Effector memory CD4-positive, alpha-beta T cell (primary cell): ENCODE measurements at regions not wholly inside any gene's neighbourhood (a gene's known extent, or its start where the extent isn't known, plus 50 kb on each side); places are given as distances from the start of the nearest gene placed in this dataset.

Experiments used
- DNase-seq, 3 donors: peaks; one replicate each; pipeline ENCODE4 v3.0.0-alpha.2; 2020
- H3K27ac ChIP-seq: 2 replicates; pipeline ENCODE4 v1.7.0; 2013; ENCODE audit warnings: mild to moderate bottlenecking, low read length, moderate library complexity; ENCODE audit not compliant: insufficient read depth, poor library complexity, severe bottlenecking
- H3K27me3 ChIP-seq: replicated peaks from 2 replicates; pipeline ENCODE4 v1.7.0; 2013; ENCODE audit warnings: mild to moderate bottlenecking, low read length; ENCODE audit not compliant: insufficient read depth, control insufficient read depth, poor library complexity, severe bottlenecking
- H3K36me3 ChIP-seq: 2 replicates; pipeline ENCODE4 v1.7.0; 2013; ENCODE audit warnings: mild to moderate bottlenecking, low read length, moderate library complexity; ENCODE audit not compliant: control insufficient read depth, insufficient read depth
- H3K4me1 ChIP-seq: 2 replicates; pipeline ENCODE4 v1.7.0; 2013; ENCODE audit warnings: low read length, mild to moderate bottlenecking; ENCODE audit not compliant: control insufficient read depth, insufficient read depth, poor library complexity, severe bottlenecking
- H3K4me3 ChIP-seq: 2 replicates; pipeline ENCODE4 v1.7.0; 2013; ENCODE audit warnings: low read length, low read depth, mild to moderate bottlenecking; ENCODE audit not compliant: insufficient read depth, poor library complexity, severe bottlenecking
- H3K9me3 ChIP-seq: 2 replicates; pipeline ENCODE4 v1.7.0; 2013; ENCODE audit warnings: mild to moderate bottlenecking, low read length, moderate library complexity; ENCODE audit not compliant: control insufficient read depth

DNA sequence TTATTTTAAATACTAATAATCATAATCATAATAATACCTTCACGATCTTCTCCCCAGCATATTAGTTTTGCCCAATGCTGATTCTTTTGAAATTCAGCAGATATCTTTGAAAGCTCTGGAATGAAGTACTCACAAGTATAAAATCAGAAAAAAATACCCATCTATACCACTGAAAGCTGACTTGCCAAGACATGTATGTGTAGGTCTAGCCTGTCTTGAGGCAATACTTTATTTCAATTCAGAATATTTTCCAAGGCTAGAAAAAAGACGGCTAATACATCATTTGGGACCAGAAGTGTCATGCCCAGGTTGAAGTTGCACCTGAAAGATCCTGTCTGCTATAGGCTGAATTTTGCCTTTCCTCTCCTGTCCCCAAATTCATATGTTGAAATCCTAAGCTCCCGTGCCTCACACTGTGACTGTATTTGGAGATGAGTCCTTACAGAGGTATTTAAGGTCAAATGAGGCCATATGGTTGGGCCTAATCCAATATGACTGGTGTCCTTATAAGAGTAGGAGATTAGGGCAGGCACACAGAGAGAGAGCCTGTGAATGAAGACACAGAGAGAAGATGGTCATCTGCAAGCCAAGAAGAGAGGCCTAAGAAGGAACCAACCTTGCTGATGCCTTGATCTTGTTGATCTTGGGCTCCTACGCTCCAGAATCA, 255.9 kb upstream of the CMC1 start:
- no peaks in the 10 kb centered on the region for H3K9me3 ChIP-seq
- H3K27me3 ChIP-seq, result no peaks in the 10 kb centered on the region
- H3K27ac ChIP-seq, result no peak overlapping the region
- no peak for DNase-seq
- no peak overlapping the region for H3K4me3 ChIP-seq
- H3K4me1 ChIP-seq, result no peaks in the 10 kb centered on the region
- no peaks in the 10 kb centered on the region for H3K36me3 ChIP-seq

DNA sequence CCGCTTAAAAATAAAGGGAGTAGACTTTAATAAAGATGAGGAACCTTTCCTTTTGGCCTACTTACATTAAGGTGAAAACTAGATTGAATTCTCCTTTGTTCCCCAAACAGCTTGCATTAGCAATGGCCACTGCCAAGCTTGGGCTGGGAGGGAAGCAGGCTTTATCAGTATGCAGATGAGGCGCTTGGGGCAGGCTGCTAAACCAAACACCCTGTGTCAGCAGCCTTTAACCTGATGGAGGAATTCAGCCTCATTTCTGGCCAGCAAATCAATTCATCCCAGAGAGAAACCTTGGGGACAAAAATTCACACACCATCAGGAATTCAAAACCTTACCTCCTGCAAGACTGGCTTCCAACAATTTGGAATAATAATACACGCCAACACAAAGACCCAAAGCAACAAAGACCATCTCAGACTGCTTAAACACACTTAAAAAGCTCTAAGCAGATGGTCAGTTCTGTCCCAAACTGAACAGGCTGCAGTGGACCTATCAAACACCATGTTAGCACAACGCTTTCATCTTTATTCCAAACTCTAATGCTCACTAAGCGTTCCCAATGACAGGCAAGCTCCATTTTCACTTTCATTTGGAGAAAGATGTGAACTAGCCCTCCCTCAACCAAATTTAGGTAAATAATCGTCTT, 255.1 kb upstream of the CMC1 start:
- Histone ChIP-seq H3K9me3 (no peaks in the 10 kb centered on the region), H3K27ac (no peak overlapping the region), H3K36me3 (no peaks in the 10 kb centered on the region), H3K4me1 (no peaks in the 10 kb centered on the region), H3K4me3 (no peak overlapping the region), H3K27me3 (no peaks in the 10 kb centered on the region)
- no peak for DNase-seq

DNA sequence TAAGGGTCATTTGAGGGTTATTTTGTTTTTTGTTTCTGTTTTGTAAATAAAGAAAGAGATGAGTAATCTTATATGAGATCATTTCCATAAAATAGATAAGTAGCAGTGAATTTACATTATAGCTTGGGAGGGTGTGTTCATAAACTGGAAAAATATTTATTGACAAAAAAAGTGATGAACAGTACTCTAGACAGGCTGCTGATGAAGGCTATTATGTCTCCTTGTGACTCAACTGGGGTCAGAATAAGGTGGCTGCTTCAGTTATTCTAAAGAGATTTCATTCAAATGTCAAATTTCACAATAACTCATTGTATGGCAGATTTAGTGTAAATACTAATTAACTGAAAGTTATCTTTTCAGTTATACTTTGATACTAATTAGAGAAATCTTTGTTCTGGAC, 251.1 kb upstream of the CMC1 start:
- DNase-seq, result no peak
- no peaks in the 10 kb centered on the region for H3K27me3 ChIP-seq
- H3K27ac ChIP-seq, result no peak overlapping the region
- H3K9me3 ChIP-seq, result no peaks in the 10 kb centered on the region
- no peaks in the 10 kb centered on the region for H3K4me1 ChIP-seq
- H3K36me3 ChIP-seq, result no peaks in the 10 kb centered on the region
- H3K4me3 ChIP-seq, result no peak overlapping the region

DNA sequence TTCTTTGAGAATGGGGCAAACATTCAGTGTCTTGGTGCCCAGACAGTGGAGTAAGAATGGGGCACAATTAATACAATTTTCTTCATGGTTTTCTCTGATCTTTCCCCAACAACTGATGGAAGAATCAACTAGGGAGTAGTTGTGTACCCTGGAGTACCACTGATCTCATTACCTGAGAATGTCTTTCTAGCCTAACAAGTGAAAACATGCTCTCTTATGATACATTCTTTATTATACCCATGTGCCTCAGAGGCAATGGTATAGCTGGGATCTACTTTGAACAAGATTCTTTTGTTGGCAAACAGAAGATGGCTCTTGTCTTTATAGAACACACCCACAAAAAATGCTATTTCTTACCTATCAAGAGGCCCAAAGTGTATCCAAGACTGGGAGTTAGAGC, 250.6 kb upstream of the CMC1 start:
- no peak overlapping the region for H3K4me3 ChIP-seq
- no peaks in the 10 kb centered on the region for H3K27me3 ChIP-seq
- no peak for DNase-seq
- H3K4me1 ChIP-seq, result no peaks in the 10 kb centered on the region
- no peaks in the 10 kb centered on the region for H3K36me3 ChIP-seq
- H3K27ac ChIP-seq, result no peak overlapping the region
- no peaks in the 10 kb centered on the region for H3K9me3 ChIP-seq

DNA sequence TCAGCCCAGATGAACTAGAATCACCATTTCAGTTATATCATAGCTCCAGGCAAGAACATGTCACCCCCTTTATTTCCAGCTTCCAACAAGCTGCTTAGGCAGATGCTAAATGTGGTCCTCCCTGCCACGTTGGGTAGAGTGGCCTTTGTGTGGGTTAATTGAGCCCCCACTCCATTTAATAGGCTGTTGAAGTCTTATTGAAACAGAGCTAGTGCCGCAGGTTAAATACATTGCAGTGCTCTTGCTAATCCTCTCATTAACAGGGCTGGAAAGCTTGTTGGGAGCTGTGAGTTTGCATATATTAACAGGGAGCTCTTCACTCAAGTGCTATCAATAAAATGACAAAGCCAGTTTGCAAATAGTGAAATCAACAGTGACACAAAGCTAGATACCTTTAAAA, 248.4 kb upstream of the CMC1 start:
- no peaks in the 10 kb centered on the region for H3K27me3 ChIP-seq
- H3K4me1 ChIP-seq, result no peaks in the 10 kb centered on the region
- no peak overlapping the region for H3K27ac ChIP-seq
- H3K4me3 ChIP-seq, result no peak overlapping the region
- no peaks in the 10 kb centered on the region for H3K9me3 ChIP-seq
- no peak for DNase-seq
- no peaks in the 10 kb centered on the region for H3K36me3 ChIP-seq

DNA sequence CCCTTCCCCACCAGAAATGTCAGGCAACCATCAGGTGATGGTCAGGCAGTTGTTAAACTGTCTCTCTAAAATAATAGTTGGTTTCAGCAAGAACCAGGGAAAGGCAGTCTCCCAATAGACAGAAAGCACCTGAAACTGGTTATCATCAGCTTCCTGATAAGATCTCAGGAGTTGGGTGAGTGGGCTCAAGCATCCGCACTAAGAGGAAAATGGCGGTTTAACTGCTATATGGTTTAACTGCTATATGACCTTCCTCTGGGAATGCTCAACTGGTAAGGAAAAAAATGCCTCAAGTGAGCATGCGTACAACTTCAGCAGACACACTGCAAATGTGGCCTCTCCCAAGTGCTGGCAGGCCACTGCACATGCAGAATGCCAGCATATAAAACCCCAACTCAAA, 240.8 kb upstream of the CMC1 start:
- H3K9me3 ChIP-seq, result no peaks in the 10 kb centered on the region
- DNase-seq, result no peak
- no peaks in the 10 kb centered on the region for H3K4me1 ChIP-seq
- no peaks in the 10 kb centered on the region for H3K27me3 ChIP-seq
- no peaks in the 10 kb centered on the region for H3K36me3 ChIP-seq
- no peak overlapping the region for H3K4me3 ChIP-seq
- no peak overlapping the region for H3K27ac ChIP-seq

DNA sequence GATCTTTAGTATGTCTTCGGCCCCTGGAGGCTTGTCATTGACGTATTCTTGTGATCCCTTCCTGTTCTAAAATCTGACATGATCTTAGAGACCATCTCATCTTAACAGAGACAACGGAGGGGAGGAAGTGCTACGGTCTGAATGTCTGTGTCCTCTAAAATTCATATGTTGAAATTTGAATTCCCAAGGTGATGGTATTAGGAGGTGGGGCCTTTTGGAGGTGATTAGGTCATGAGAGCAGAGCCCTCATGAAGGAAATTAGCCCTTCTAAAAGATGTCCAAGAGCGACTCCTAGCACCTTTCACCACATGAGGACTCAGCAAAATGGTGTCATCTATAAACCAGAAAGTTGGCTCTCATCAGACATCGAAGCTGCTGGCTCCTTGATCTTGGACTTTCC, 233.2 kb upstream of the CMC1 start:
- Histone ChIP-seq H3K27ac (no peak overlapping the region), H3K4me3 (no peak overlapping the region), H3K9me3 (no peaks in the 10 kb centered on the region), H3K27me3 (no peaks in the 10 kb centered on the region), H3K4me1 (no peaks in the 10 kb centered on the region), H3K36me3 (no peaks in the 10 kb centered on the region)
- DNase-seq, result no peak

DNA sequence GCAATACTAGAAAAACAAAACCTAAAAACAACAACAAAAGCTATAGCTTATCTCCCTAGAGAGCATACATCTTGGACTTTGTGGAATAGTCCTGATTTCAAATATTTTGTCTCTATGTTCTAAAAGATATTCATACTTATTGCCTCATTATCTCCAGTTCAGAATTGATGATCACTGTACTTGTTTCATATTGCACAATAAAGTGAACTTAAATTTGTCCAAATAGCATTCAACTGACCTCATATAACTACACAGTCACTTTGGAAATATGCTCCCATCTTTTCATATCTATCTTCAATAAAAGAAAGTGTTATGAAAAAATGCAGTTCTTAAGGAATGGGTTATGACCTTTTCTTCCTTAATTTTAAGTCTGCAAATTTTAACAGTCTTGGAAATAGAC, 228.6 kb upstream of the CMC1 start:
- no peak for DNase-seq

DNA sequence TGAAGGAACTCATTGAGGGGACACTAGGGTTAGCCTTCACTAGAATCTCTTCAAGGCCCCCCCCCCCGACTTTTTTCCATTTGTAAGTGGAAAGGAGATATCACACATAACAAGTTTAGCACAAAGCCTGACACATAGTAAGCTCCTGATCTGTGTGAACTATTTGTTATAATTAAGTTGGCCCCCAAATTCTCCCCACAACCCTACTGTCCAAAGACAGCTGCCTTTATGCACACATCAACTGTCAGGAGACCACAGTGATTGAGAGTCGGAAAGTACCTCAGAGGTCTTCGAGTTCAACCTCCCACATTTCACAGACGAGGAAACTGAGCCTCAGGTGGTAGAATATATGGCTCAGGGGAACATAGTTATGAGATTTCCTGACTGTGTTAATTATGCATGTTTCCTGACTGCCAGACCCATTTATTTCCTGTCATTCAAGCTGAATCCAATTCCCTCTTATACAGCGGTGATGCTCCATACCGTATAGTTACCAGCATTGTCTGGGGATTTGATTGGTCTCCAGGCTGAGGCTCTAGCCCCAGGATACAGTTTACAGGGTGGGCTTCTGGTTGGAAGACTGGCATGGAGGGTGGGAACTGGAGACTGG, 227.4 kb upstream of the CMC1 start:
- no peak for DNase-seq

More for the DNA sequence above, 228.6 kb upstream of the CMC1 start:
- H3K27me3 ChIP-seq, result no peaks in the 10 kb centered on the region
- H3K4me1 ChIP-seq, result no peaks in the 10 kb centered on the region
- no peak overlapping the region for H3K4me3 ChIP-seq
- H3K9me3 ChIP-seq, result no peaks in the 10 kb centered on the region
- no peaks in the 10 kb centered on the region for H3K36me3 ChIP-seq
- no peak overlapping the region for H3K27ac ChIP-seq

DNA sequence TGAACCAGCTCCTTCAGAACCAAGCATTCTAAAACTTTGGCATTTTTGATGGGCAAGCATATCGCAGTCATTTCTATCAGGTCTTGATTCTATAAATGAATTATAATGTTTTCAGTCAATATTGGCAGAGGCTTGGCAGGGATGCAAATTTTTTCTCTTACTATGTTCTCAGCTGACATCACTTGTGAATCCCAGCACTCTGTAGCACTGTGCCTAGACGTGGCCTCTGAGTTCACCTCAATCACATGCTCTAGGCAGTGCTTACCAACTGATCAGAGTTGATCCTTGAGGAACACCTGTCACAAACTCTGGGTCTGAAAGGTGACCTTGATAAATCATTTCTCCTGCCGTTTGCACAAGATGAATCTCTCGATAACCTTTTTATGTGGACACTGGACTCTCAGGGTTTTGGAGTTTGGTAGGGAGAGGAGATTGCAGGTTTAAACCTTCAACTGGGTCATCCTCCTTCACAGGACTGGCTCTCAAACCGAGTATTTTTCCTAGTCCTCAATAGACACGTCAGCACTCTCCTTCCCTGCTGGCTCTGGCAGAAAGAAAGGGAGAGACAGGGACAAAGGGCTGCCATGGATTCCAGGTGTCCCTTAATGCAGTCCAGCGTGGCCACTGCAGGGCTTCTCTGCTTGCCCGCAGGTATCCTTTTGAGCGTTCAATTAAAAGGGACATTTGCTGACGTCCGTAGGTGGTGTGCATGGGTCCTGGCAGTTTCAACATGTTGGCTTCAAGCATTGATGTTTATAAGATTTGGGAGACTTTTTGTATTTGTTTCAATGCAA, 222.3 kb upstream of the CMC1 start:
- Histone ChIP-seq H3K4me1 (no peaks in the 10 kb centered on the region), H3K9me3 (no peaks in the 10 kb centered on the region)
- DNase-seq, result no peak

More for the DNA sequence above, 227.4 kb upstream of the CMC1 start:
- no peaks in the 10 kb centered on the region for H3K27me3 ChIP-seq
- H3K36me3 ChIP-seq, result no peaks in the 10 kb centered on the region
- no peaks in the 10 kb centered on the region for H3K9me3 ChIP-seq
- no peaks in the 10 kb centered on the region for H3K4me1 ChIP-seq
- H3K4me3 ChIP-seq, result no peak overlapping the region
- no peak overlapping the region for H3K27ac ChIP-seq

More for the DNA sequence above, 222.3 kb upstream of the CMC1 start:
- Histone ChIP-seq H3K4me3 (no peak overlapping the region), H3K27me3 (no peaks in the 10 kb centered on the region), H3K36me3 (no peaks in the 10 kb centered on the region), H3K27ac (no peak overlapping the region)
